Hepatic stellate cell (primary cell): ENCODE measurements at regions not wholly inside any gene's neighbourhood (a gene's known extent, or its start where the extent isn't known, plus 50 kb on each side); places are given as distances from the start of the nearest gene placed in this dataset.
"Not testable (repeated sequence)": the region's sequence is repeated elsewhere in the genome, so short reads cannot be mapped to it uniquely, and the experiment has no call there.

Source experiments
- DNase-seq: peaks from one replicate; pipeline ENCODE4 v3.0.0; 2011; ENCODE audit warnings: low spot score

- no peak for DNase-seq
Observed at GRCh38 chr2:21700644-21701043, 576.9 kb downstream of the TDRD15 start.

- DNase-seq: no peak
Observed at GRCh38 chr2:21710031-21710430, 586.3 kb downstream of the TDRD15 start.

GRCh38 chr2:21710496-21710895 lies 586.7 kb downstream of the TDRD15 start:
- DNase-seq: no peak

- no peak for DNase-seq
Observed at GRCh38 chr2:21715887-21716286, 592.1 kb downstream of the TDRD15 start.

- no peak for DNase-seq
Observed at GRCh38 chr2:21727101-21727500, 603.3 kb downstream of the TDRD15 start.

GRCh38 chr2:21728133-21728532 lies 604.4 kb downstream of the TDRD15 start:
- DNase-seq: no peak

GRCh38 chr2:21730141-21730540 lies 606.4 kb downstream of the TDRD15 start:
- no peak for DNase-seq

- DNase-seq: no peak
Observed at GRCh38 chr2:21740484-21740883, 616.7 kb downstream of the TDRD15 start.

GRCh38 chr2:21746499-21746898 lies 622.7 kb downstream of the TDRD15 start:
- no peak for DNase-seq

GRCh38 chr2:21748501-21748900 lies 624.7 kb downstream of the TDRD15 start:
- DNase-seq: no peak

- DNase-seq: no peak
Observed at GRCh38 chr2:21754164-21754788, 630.5 kb downstream of the TDRD15 start.

- no peak for DNase-seq
Observed at GRCh38 chr2:21757805-21758430, 634.1 kb downstream of the TDRD15 start.

- no peak for DNase-seq
Observed at GRCh38 chr2:21759819-21760218, 636.1 kb downstream of the TDRD15 start.

GRCh38 chr2:21761361-21761760 lies 637.6 kb downstream of the TDRD15 start:
- DNase-seq: no peak

- DNase-seq: no peak
Observed at GRCh38 chr2:21763501-21763900, 639.7 kb downstream of the TDRD15 start.

- no peak for DNase-seq
Observed at GRCh38 chr2:21770787-21771186, 647.0 kb downstream of the TDRD15 start.

GRCh38 chr2:21772624-21773023 lies 648.9 kb downstream of the TDRD15 start:
- peak; percentile 34 for DNase-seq

GRCh38 chr2:21773168-21773567 lies 649.4 kb downstream of the TDRD15 start:
- no peak for DNase-seq

GRCh38 chr2:21774691-21775368 lies 651.1 kb downstream of the TDRD15 start:
- DNase-seq: no peak

- DNase-seq: no peak
Observed at GRCh38 chr2:21779786-21780185, 656.0 kb downstream of the TDRD15 start.

GRCh38 chr2:21781962-21782361 lies 658.2 kb downstream of the TDRD15 start:
- DNase-seq: no peak

GRCh38 chr2:21782866-21783265 lies 659.1 kb downstream of the TDRD15 start:
- DNase-seq: no peak

GRCh38 chr2:21787941-21788340 lies 664.2 kb downstream of the TDRD15 start:
- DNase-seq: peak; percentile 11

- DNase-seq: not testable (repeated sequence)
Observed at GRCh38 chr2:21790311-21790710, 666.5 kb downstream of the TDRD15 start.
